OCI-LY7 (cell line): ENCODE measurements at regions not wholly inside any gene's neighbourhood (a gene's known extent, or its start where the extent isn't known, plus 50 kb on each side); places are given as distances from the start of the nearest gene placed in this dataset.
"Not testable (repeated sequence)": the region's sequence is repeated elsewhere in the genome, so short reads cannot be mapped to it uniquely, and the experiment has no call there.

Experiments used
- BruUV-seq: library from RNA; stranded (reverse); fragments of 400-500 nt; replicated peaks from 2 replicates; lab custom pipeline; 2021; lab: Mats Ljungman, UMichigan
- CTCF ChIA-PET: fragments of 300-600 bp; sonication (Branson Sonifier 250); formaldehyde crosslinking; loops from one replicate; lab custom pipeline; 2022; ENCODE audit warnings: antibody characterized with exemption; ENCODE audit not compliant: unreplicated experiment; lab: Charles Lee
- POLR2A ChIA-PET: fragments of 300-600 bp; sonication (Branson Sonifier 250); formaldehyde crosslinking; loops from one replicate; lab custom pipeline; 2022; ENCODE audit warnings: antibody characterized with exemption; lab: Charles Lee
- DNase-seq: peaks from one replicate; pipeline ENCODE4 v3.0.0-alpha.2; 2015; ENCODE audit warnings: low spot score
- H2AFZ ChIP-seq: fragments of 200-600 bp; sonication (generic), shearing (Covaris generic); 2 replicates; pipeline ENCODE4 v1.6.1; 2014; ENCODE audit warnings: mild to moderate bottlenecking, antibody characterized with exemption, low read length, moderate library complexity
- H3K27ac ChIP-seq: fragments of 200-600 bp; sonication (generic); 2 replicates; pipeline ENCODE4 v1.5.1; 2014; ENCODE audit warnings: mixed run types, low read depth, mild to moderate bottlenecking, moderate library complexity, low read length, inconsistent platforms; ENCODE audit not compliant: poor library complexity, severe bottlenecking
- H3K36me3 ChIP-seq: fragments of 200-600 bp; sonication (generic); 2 replicates; pipeline ENCODE4 v1.6.1; 2014; ENCODE audit warnings: mild to moderate bottlenecking, antibody characterized with exemption, low read length, moderate library complexity, mixed read lengths; ENCODE audit not compliant: insufficient read depth
- H3K4me1 ChIP-seq: fragments of 200-600 bp; sonication (generic); 2 replicates; pipeline ENCODE4 v1.5.1; 2014; ENCODE audit warnings: mild to moderate bottlenecking, low read length; ENCODE audit not compliant: insufficient read depth, poor library complexity, severe bottlenecking
- H3K4me2 ChIP-seq: fragments of 200-600 bp; sonication (generic); 2 replicates; pipeline ENCODE4 v1.6.1; 2014; ENCODE audit warnings: mild to moderate bottlenecking, low read length
- H3K4me3 ChIP-seq: fragments of 200-600 bp; sonication (generic); 2 replicates; pipeline ENCODE4 v1.5.1; 2014; ENCODE audit warnings: mild to moderate bottlenecking, low read depth, low read length; ENCODE audit not compliant: poor library complexity, severe bottlenecking
- H3K79me2 ChIP-seq: fragments of 200-600 bp; sonication (generic); 2 replicates; pipeline ENCODE4 v1.6.1; 2016; ENCODE audit warnings: low read depth, mild to moderate bottlenecking, low read length, moderate library complexity, mixed read lengths; ENCODE audit not compliant: insufficient read depth
- H3K9me2 ChIP-seq: fragments of 200-600 bp; sonication (generic); 2 replicates; pipeline ENCODE4 v1.6.1; 2016; ENCODE audit warnings: mild to moderate bottlenecking, low read length, mixed read lengths; ENCODE audit not compliant: insufficient read depth
- H3K9me3 ChIP-seq: fragments of 200-600 bp; sonication (generic); 2 replicates; pipeline ENCODE4 v1.6.1; 2014; ENCODE audit warnings: mild to moderate bottlenecking, mixed run types, low read length, mixed read lengths
- H4K20me1 ChIP-seq: fragments of 200-600 bp; sonication (generic); 2 replicates; pipeline ENCODE4 v1.6.1; 2014; ENCODE audit warnings: mild to moderate bottlenecking, antibody characterized with exemption, low read length, moderate library complexity, mixed read lengths; ENCODE audit not compliant: insufficient read depth
- EZH2phosphoT487 ChIP-seq: fragments of 200-600 bp; sonication (generic); IDR thresholded peaks from 2 replicates; pipeline ENCODE4 v1.6.1; 2018; ENCODE audit warnings: low read depth, borderline replicate concordance, mild to moderate bottlenecking, mixed run types, antibody characterized with exemption, low read length, moderate library complexity, mixed read lengths
- intact Hi-C: fragments of 100-400 bp; cut with micrococcal nuclease; formaldehyde crosslinking; loops from one replicate; pipeline ENCODE4 v1.10.0; 2022; ENCODE audit not compliant: unreplicated experiment
- TF ChIP-seq, protein P1 (sequence below): fragments of 200-600 bp; sonication (generic); conservative IDR thresholded peaks from 2 replicates; pipeline ENCODE4 v1.5.1; 2014; ENCODE audit warnings: mild to moderate bottlenecking, antibody characterized with exemption, low read length, moderate library complexity, mixed read lengths

GRCh38 chr6:157732007-157732406 is 91.0 kb upstream of the SNX9 start:
- TF ChIP-seq EZH2phosphoT487: no peak
- TF ChIP-seq, protein P1, sequence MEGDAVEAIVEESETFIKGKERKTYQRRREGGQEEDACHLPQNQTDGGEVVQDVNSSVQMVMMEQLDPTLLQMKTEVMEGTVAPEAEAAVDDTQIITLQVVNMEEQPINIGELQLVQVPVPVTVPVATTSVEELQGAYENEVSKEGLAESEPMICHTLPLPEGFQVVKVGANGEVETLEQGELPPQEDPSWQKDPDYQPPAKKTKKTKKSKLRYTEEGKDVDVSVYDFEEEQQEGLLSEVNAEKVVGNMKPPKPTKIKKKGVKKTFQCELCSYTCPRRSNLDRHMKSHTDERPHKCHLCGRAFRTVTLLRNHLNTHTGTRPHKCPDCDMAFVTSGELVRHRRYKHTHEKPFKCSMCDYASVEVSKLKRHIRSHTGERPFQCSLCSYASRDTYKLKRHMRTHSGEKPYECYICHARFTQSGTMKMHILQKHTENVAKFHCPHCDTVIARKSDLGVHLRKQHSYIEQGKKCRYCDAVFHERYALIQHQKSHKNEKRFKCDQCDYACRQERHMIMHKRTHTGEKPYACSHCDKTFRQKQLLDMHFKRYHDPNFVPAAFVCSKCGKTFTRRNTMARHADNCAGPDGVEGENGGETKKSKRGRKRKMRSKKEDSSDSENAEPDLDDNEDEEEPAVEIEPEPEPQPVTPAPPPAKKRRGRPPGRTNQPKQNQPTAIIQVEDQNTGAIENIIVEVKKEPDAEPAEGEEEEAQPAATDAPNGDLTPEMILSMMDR: no peak

GRCh38 chr6:157732416-157733161 is 90.5 kb upstream of the SNX9 start:
- Histone ChIP-seq H3K9me3 (no peaks in the 10 kb centered on the region), H4K20me1 (no peaks in the 10 kb centered on the region), H3K4me3 (no peak overlapping the region), H2AFZ (no peak overlapping the region), H3K4me2 (no peak overlapping the region), H3K9me2 (no peaks in the 10 kb centered on the region), H3K36me3 (no peaks in the 10 kb centered on the region), H3K4me1 (no peaks in the 10 kb centered on the region), H3K79me2 (no peaks in the 10 kb centered on the region), H3K27ac (no peak overlapping the region)
- ChIA-PET POLR2A (no interaction called here), CTCF (no interaction called here)
- intact Hi-C loops: no loop called here
- no peak for DNase-seq
- TF ChIP-seq EZH2phosphoT487: no peak
- TF ChIP-seq, protein P1: no peak
- no TSS peak for BruUV-seq

More at GRCh38 chr6:157732007-157732406, 91.0 kb upstream of the SNX9 start:
- ChIA-PET POLR2A (no interaction called here), CTCF (no interaction called here)
- no peaks in the 10 kb centered on the region for H4K20me1 ChIP-seq
- no peaks in the 10 kb centered on the region for H3K36me3 ChIP-seq
- H3K4me1 ChIP-seq: no peaks in the 10 kb centered on the region
- H2AFZ ChIP-seq: no peak overlapping the region
- BruUV-seq: no TSS peak
- intact Hi-C loops: no loop called here
- H3K9me3 ChIP-seq: no peaks in the 10 kb centered on the region
- no peaks in the 10 kb centered on the region for H3K9me2 ChIP-seq
- H3K79me2 ChIP-seq: no peaks in the 10 kb centered on the region
- H3K27ac ChIP-seq: no peak overlapping the region
- DNase-seq: no peak
- H3K4me2 ChIP-seq: no peak overlapping the region
- H3K4me3 ChIP-seq: no peak overlapping the region

DNA sequence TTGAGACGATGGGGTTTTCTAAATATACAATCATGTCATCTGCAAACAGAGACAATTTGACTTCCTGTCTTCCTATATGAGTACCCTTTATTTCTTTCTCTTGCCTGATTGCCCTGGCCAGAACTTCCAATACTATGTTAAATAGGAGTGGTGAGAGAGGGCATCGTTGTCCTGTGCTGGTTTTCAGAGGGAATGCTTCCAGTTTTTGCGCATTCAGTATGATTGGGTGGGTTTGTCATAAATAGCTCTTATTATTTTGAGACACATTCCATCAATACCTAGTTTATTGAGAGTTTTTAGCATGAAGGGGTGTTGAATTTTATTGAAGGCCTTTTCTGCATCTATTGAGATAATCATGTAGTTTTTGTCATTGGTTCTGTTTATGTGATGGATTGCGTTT is 86.5 kb upstream of the SNX9 start:
- CTCF ChIA-PET, H3K36me3 ChIP-seq, H3K9me2 ChIP-seq, DNase-seq, H4K20me1 ChIP-seq, H3K4me1 ChIP-seq, H3K27ac ChIP-seq, H2AFZ ChIP-seq, H3K4me3 ChIP-seq, H3K4me2 ChIP-seq, intact Hi-C loops, BruUV-seq, H3K79me2 ChIP-seq, H3K9me3 ChIP-seq: not testable (repeated sequence)
- POLR2A ChIA-PET: interaction anchor here (0.7 kb wide), 1 partner anchor 596 kb away, joined by 3 read pairs; no protein-coding TSS in a partner anchor
